Skin of body (tissue), 1 donor: ENCODE measurements at regions not wholly inside any gene's neighbourhood (a gene's known extent, or its start where the extent isn't known, plus 50 kb on each side); places are given as distances from the start of the nearest gene placed in this dataset.
"Not testable (repeated sequence)": the region's sequence is repeated elsewhere in the genome, so short reads cannot be mapped to it uniquely, and the experiment has no call there.

Experiments
- DNase-seq: peaks from one replicate; lab custom pipeline; 2025; lab: John Stamatoyannopoulos, UW

DNA sequence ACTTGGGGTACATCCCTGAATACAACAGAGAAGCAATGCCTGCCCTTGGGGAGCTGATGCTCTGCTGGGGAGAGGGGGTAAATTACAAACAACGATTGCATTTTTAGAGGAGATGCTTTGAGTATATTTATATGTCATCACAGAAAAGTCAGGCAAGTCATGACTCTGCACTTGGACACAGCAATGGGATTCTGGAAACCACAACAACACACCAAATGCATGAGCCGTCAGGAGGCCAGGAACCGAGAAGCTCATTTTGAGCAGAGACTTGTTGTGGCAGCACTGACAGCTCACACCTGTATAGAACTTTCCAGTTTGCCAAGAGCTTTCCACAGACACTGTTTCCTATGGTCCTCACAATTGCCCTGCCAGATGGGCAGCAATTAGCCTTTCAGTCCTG is 113.2 kb upstream of the RBPJ start:
- no peak for DNase-seq

GRCh38 chr4:26208237-26208994 is 112.4 kb upstream of the RBPJ start:
- DNase-seq = no peak

DNA sequence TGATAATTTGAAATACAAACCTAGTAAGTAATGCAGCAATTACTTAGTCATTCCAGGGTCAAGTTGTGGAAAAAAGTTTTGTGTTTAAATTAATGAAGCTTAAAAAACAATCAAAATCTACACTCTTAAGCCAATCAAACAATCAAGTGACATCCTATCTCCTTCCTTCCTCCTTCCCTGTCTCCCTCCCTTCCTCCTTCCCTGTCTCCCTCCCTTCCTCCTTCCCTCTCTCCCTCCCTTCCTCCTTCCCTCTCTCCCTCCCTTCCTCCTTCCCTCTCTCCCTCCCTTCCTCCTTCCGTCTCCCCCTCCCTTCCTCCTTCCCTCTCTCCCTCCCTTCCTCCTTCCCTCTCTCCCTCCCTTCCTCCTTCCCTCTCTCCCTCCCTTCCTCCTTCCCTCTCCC is 111.4 kb upstream of the RBPJ start:
- DNase-seq = not testable (repeated sequence)

GRCh38 chr4:26212528-26212927 is 108.3 kb upstream of the RBPJ start:
- no peak for DNase-seq

DNA sequence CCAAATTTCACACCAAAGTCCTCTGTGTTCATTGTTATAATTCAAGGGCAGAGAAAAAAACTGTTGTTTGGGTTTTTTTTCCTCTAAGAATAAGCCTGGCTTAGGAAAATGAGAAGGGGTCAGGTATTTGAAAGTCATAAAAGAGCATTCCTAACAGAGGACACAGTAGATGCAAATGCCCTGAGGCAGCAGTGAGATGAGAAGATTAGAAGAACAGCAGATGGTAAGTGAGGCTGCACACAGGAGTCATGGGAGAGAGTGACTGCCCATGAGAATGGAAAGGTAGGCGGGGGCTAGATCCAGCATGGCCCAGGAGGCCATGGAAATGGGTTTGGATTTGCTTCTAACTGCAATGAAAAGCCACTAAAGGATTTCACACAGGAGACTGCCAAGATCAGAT is 107.5 kb upstream of the RBPJ start:
- DNase-seq = no peak

GRCh38 chr4:26214994-26215393 is 105.8 kb upstream of the RBPJ start:
- no peak for DNase-seq

- no peak for DNase-seq
Measured at GRCh38 chr4:26215725-26216124, 105.1 kb upstream of the RBPJ start.

GRCh38 chr4:26217481-26217880 is 103.3 kb upstream of the RBPJ start:
- no peak for DNase-seq

DNA sequence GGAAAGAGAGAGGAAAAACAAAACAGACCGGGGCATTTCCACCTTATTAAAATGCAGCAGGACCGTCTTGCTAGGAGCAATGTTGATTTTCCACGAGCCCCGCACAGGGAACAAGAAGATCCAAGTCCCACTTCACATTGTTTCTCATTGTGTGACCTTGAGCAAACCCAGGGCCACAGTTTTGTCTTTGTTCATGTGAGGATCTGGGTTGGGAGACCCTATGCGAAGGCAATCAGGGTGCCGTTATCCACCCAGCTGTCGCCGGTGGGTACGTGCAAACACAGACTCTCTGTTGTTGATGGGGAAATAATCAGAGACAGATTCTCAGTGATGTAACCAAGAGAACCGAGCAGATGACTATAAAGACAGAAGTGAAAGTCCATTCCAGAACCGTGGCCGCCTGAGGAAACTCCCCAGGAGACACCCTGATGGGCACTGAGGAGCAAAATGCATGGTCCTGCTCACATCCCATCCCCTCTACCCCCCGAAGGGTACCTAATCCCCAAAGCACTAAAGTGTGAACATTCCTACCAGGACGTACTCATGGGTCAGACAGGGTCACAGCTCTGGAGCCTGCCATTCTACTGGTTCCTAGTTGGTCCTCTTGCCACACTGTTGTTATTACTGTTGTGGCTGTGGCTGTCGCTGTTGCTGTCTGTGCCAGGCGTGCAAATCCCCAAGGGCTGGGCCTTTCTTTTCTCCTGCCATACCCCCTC is 102.7 kb upstream of the RBPJ start:
- peak; percentile 77 for DNase-seq

GRCh38 chr4:26218677-26219605 is 101.9 kb upstream of the RBPJ start:
- peak; percentile 17 for DNase-seq

- peak; percentile 69 for DNase-seq
Measured at GRCh38 chr4:26220696-26221095, 100.1 kb upstream of the RBPJ start.

- DNase-seq = no peak
Measured at GRCh38 chr4:26223155-26223554, 97.7 kb upstream of the RBPJ start.

DNA sequence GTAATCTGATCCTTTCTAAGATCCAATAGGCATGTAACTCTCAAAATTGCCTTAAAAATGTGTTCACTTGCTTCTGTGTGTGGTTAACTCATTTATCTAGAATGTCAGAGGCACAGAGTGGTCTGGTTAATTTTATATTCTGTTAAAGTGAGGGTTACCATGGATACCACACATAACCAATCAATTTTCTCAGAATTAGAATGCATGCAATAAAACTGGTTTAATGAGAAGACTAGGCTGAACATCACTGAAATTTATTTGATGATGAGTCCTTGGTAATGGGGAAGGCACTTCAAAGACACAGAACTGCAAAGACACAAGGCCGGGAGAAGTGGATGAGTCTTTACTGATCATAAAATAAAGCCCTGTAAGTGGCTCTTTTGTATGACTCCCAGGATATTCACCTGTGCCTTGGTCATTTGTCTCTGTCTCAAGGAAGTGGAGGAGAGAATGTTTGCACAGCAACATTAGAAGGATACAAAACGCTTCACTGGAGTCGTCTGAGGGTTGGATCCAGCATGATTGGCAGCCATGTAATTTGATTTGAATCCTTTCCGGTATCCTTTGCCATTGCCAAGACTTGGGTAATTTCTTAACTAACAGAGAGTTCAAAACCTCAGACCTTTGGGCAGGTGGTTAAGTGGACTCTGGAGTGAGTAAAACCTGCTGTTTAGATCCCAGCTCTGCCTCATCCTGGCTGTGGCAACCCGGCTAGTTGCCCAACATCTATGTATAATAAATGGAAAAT is 94.0 kb upstream of the RBPJ start:
- no peak for DNase-seq

DNA sequence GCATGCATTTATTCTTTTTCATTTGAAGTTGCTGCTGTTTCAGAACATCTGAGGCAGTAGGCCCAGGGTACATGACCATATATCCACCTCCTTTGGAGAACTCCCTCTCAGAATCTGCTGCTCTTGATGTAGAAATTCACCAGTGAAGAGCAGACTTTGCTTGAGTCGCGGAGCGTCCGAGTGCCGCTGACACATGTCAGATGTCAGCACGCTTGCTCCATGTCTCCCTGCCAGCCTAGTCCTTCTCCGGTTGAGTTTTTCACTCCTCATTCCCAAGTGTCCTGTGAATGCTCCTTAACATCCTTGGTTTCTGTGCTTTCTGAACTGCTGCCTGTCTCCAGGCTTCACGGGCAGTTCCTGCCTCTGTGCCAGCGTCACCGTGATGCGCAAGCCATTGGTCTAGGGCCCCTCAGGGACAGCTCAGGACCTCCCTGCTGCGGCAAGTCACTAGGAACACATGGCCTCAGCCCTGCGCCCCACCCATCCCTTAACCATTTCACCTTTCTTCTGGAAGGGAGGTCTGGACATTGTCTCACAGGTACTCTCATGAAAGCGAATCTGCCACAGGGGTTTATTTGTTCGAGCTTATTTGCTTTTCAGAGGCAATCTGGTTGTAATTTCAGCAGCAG is 93.1 kb upstream of the RBPJ start:
- no peak for DNase-seq

DNA sequence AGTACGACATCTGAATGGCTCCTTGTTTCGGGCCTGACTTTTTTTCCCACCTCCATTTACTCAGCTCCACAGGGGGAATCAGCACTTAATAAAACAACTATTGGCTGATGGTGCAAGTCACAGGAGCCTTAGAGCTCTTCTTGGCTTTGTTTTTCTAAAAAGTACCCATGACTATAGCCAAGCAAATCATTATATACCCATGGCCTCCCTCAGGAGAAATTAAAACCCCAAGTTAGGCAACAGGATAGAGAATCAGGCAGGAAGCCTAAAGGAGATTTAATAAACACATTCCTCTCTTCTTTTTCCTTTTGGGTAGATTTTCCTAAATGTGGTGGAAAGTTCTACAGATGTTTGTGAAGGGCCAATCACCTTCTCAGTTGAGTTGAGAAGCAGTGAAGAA is 91.9 kb upstream of the RBPJ start:
- DNase-seq = no peak

- DNase-seq = no peak
Measured at GRCh38 chr4:26229974-26230373, 90.8 kb upstream of the RBPJ start.

DNA sequence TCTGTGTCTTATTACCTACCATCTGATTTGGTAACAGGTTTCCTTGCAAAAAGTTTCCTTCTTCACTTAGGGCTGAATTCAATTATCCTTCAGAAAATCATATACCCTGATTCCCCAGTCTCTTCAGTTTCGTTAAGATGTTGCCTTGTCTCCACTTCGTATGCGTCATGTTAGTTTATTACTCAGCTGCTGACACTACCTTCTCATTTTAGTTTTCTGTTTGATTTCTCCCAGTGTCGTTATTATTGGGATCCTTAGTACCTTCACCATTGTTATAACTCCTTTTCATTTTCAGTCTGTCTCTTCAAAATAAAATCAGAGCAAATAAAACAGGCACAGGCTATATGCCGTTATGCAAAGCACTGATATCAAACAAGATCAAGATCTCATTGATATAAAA is 87.5 kb upstream of the RBPJ start:
- no peak for DNase-seq

DNA sequence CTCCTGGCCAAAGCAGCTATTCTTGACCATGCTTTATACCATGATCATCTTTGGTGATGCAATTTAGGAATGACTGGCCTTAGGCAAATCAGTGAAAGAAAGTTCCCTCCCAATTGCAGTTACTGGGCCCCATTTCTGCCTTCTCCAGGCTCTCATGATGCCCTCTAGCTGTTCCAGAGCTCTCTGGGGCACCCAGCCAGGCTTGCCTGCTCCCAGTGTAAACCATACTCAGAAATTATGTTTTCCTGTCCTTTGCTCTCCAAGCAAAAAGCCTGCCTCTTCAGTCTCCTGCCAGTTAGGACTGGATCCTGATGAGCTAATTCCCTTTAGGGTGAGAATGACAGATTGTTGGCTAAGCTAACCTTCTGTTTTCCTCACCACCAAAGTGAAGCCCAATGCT is 85.3 kb upstream of the RBPJ start:
- peak; percentile 58 for DNase-seq

GRCh38 chr4:26237916-26238315 is 82.9 kb upstream of the RBPJ start:
- no peak for DNase-seq

- no peak for DNase-seq
Measured at GRCh38 chr4:26238426-26238777, 82.4 kb upstream of the RBPJ start.
